ENCODE measurements at regions not wholly inside any gene's neighbourhood (a gene's known extent, or its start where the extent isn't known, plus 50 kb on each side); places are given as distances from the start of the nearest gene placed in this dataset.

- no peak for DNase-seq (ENCODE audit: low read depth in 2 of 3, low spot score in 2 of 3)
These were observed 972.2 kb downstream of the SQOR start for GRCh38 chr15:46607077-46607476.

- no peak for DNase-seq (ENCODE audit: low read depth in 2 of 3, low spot score in 2 of 3)
These were observed 981.2 kb downstream of the SQOR start for GRCh38 chr15:46616033-46616432.

GRCh38 chr15:46617507-46617906 is 982.7 kb downstream of the SQOR start:
- DNase-seq (ENCODE audit: low read depth in 2 of 3, low spot score in 2 of 3): no peak

- no peak for DNase-seq (ENCODE audit: low read depth in 2 of 3, low spot score in 2 of 3)
These were observed 984.2 kb downstream of the SQOR start for GRCh38 chr15:46618984-46619383.

GRCh38 chr15:46620392-46621013 is 985.7 kb downstream of the SQOR start:
- DNase-seq (ENCODE audit: low read depth in 2 of 3, low spot score in 2 of 3): no peak

GRCh38 chr15:46622851-46623250 is 988.0 kb downstream of the SQOR start:
- no peak for DNase-seq (ENCODE audit: low read depth in 2 of 3, low spot score in 2 of 3)

GRCh38 chr15:46636206-46636605 is 1001.4 kb downstream of the SQOR start:
- DNase-seq (ENCODE audit: low read depth in 2 of 3, low spot score in 2 of 3): no peak

- no peak for DNase-seq (ENCODE audit: low read depth in 2 of 3, low spot score in 2 of 3)
These were observed 1010.0 kb downstream of the SQOR start for GRCh38 chr15:46644501-46645481.

GRCh38 chr15:46646490-46646889 is 1011.7 kb downstream of the SQOR start:
- no peak for DNase-seq (ENCODE audit: low read depth in 2 of 3, low spot score in 2 of 3)

GRCh38 chr15:46647046-46647445 is 1012.2 kb downstream of the SQOR start:
- no peak for DNase-seq (ENCODE audit: low read depth in 2 of 3, low spot score in 2 of 3)

- no peak for DNase-seq (ENCODE audit: low read depth in 2 of 3, low spot score in 2 of 3)
These were observed 1017.4 kb downstream of the SQOR start for GRCh38 chr15:46652266-46652665.

GRCh38 chr15:46654993-46655392 is 1020.2 kb downstream of the SQOR start:
- DNase-seq (ENCODE audit: low read depth in 2 of 3, low spot score in 2 of 3): no peak

- DNase-seq (ENCODE audit: low read depth in 2 of 3, low spot score in 2 of 3): no peak
These were observed 1025.4 kb downstream of the SQOR start for GRCh38 chr15:46660096-46660842.

GRCh38 chr15:46670258-46670657 is 1035.4 kb downstream of the SQOR start:
- DNase-seq (ENCODE audit: low read depth in 2 of 3, low spot score in 2 of 3): no peak

- no peak for DNase-seq (ENCODE audit: low read depth in 2 of 3, low spot score in 2 of 3)
These were observed 1036.5 kb downstream of the SQOR start for GRCh38 chr15:46671336-46671735.

- no peak for DNase-seq (ENCODE audit: low read depth in 2 of 3, low spot score in 2 of 3)
These were observed 1037.2 kb downstream of the SQOR start for GRCh38 chr15:46672041-46672440.

GRCh38 chr15:46676233-46677206 is 1040.8 kb upstream of the SEMA6D start:
- no peak for DNase-seq (ENCODE audit: low read depth in 2 of 3, low spot score in 2 of 3)

- no peak for DNase-seq (ENCODE audit: low read depth in 2 of 3, low spot score in 2 of 3)
These were observed 1039.8 kb upstream of the SEMA6D start for GRCh38 chr15:46677491-46677890.

GRCh38 chr15:46681901-46682300 is 1035.4 kb upstream of the SEMA6D start:
- no peak for DNase-seq (ENCODE audit: low read depth in 2 of 3, low spot score in 2 of 3)

GRCh38 chr15:46682969-46683791 is 1034.1 kb upstream of the SEMA6D start:
- DNase-seq (ENCODE audit: low read depth in 2 of 3, low spot score in 2 of 3): no peak
